Activated T-helper 2 cell treated with anti-CD3 and anti-CD28 coated beads, Interferon-gamma antibody, Interleukin-2, Interleukin-4, amounts not matched to agents 10 μg/mL and 5 μg/mL and 100 μg/mL, durations not matched to agents 14 hours and 24 hours and 36 hours (primary cell): ENCODE measurements at regions not wholly inside any gene's neighbourhood (a gene's known extent, or its start where the extent isn't known, plus 50 kb on each side); places are given as distances from the start of the nearest gene placed in this dataset.

Experiments used
- DNase-seq: peaks from one replicate; pipeline ENCODE4 v3.0.0; 2021; ENCODE audit warnings: low spot score
- H3K27ac Mint-ChIP-seq: one replicate; pipeline ENCODE4 v1.8.0; 2021; ENCODE audit warnings: mixed read lengths
- H3K27me3 Mint-ChIP-seq: one replicate; pipeline ENCODE4 v1.8.0; 2021; ENCODE audit warnings: low read depth, mixed read lengths
- H3K36me3 Mint-ChIP-seq: one replicate; pipeline ENCODE4 v1.8.0; 2021; ENCODE audit warnings: low read depth, mixed read lengths
- H3K4me1 Mint-ChIP-seq: one replicate; pipeline ENCODE4 v1.8.0; 2021; ENCODE audit warnings: low read depth, mixed read lengths
- H3K4me3 Mint-ChIP-seq: one replicate; pipeline ENCODE4 v1.8.0; 2021; ENCODE audit warnings: low read depth, mild to moderate bottlenecking, moderate library complexity, mixed read lengths
- H3K9me3 Mint-ChIP-seq: one replicate; pipeline ENCODE4 v1.8.0; 2021; ENCODE audit warnings: mixed read lengths
- intact Hi-C: fragments of 100-400 bp; cut with micrococcal nuclease; formaldehyde crosslinking; loops from one replicate; pipeline ENCODE4 v1.15.1; 2023

DNA sequence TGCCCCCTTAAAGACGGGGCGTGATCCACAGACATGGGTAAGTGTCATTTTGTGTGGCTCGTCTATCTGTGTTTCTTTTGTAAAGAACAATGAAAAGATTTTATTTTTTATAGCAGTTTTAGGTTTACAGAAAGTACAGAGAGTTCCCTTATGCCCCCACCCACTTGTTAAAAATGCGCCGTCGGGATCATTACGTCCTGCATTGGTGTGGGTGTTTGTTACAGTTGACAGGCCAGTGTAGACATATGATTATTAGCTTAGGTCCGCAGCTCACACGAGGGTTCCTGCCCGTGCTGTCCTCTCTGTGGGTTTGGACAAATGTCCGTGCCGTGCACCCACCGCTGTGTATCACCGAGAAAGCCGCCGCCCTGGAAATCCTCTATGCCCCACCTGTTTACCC is 50.5 kb downstream of the RGS12 start:
- H3K36me3 Mint-ChIP-seq = no peaks in the 10 kb centered on the region
- no peak overlapping the region for H3K27ac Mint-ChIP-seq
- H3K4me3 Mint-ChIP-seq = no peak overlapping the region
- intact Hi-C loops = no loop called here
- peaks cover 17% of the 10 kb centered on the region for H3K4me1 Mint-ChIP-seq
- no peaks in the 10 kb centered on the region for H3K9me3 Mint-ChIP-seq
- DNase-seq = no peak
- peaks cover under 1% of the 10 kb centered on the region for H3K27me3 Mint-ChIP-seq

GRCh38 chr4:3344104-3344503 is 51.3 kb downstream of the RGS12 start:
- H3K4me3 Mint-ChIP-seq = no peak overlapping the region
- H3K4me1 Mint-ChIP-seq = peaks cover 17% of the 10 kb centered on the region
- DNase-seq = no peak
- H3K27me3 Mint-ChIP-seq = peaks cover 3% of the 10 kb centered on the region
- H3K27ac Mint-ChIP-seq = no peak overlapping the region
- intact Hi-C loops = no loop called here
- no peaks in the 10 kb centered on the region for H3K9me3 Mint-ChIP-seq
- H3K36me3 Mint-ChIP-seq = no peaks in the 10 kb centered on the region

GRCh38 chr4:3344596-3344995 is 51.8 kb downstream of the RGS12 start:
- intact Hi-C loops = no loop called here
- H3K27ac Mint-ChIP-seq = no peak overlapping the region
- H3K4me1 Mint-ChIP-seq = peaks cover 17% of the 10 kb centered on the region
- DNase-seq = no peak
- H3K4me3 Mint-ChIP-seq = no peak overlapping the region
- no peaks in the 10 kb centered on the region for H3K36me3 Mint-ChIP-seq
- H3K9me3 Mint-ChIP-seq = no peaks in the 10 kb centered on the region
- H3K27me3 Mint-ChIP-seq = peaks cover 6% of the 10 kb centered on the region

DNA sequence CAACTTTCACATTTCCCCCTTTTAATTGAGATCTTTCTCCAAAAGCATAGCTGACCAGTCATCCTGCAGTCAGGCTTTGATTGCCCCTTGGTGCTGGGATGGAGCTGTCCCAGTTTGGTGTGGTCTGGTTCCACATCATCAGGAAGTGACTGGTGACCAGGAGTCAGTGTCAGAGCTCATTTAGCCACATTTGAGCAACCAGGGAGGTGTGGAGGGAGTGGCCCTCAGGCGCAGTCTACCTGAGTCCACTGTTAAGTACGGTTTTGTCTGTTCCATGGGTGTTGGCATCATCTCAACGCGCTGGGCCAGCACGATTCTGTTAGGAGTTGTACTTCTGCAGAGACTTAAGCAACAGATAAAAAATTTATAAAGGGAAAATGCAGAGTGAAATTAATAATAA is 52.6 kb downstream of the RGS12 start:
- Mint-ChIP-seq H3K4me1 (peaks cover 17% of the 10 kb centered on the region), H3K9me3 (no peaks in the 10 kb centered on the region), H3K4me3 (no peak overlapping the region), H3K36me3 (no peaks in the 10 kb centered on the region), H3K27me3 (peaks cover 6% of the 10 kb centered on the region), H3K27ac (no peak overlapping the region)
- intact Hi-C loops = no loop called here
- DNase-seq = no peak

DNA sequence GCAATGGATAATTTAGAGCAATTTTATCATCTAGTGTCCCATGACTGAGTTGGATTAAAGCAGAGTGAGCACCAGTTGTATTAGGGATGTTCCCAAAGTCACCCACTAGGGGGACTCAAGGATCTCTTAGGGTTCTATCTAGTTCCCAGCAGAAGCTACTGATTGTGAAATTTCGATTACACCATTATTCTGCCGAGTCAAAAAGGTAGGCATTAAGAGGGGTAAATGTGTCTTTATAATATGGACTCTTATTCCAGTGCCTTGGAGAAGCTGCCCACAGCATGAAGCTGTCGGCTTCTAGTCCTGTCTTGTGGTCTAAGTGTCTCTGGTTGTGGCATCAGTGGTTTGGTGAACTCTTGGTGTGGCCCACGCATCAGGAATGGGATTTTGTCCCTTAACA is 53.3 kb downstream of the RGS12 start:
- peaks cover 17% of the 10 kb centered on the region for H3K4me1 Mint-ChIP-seq
- no peak overlapping the region for H3K4me3 Mint-ChIP-seq
- H3K9me3 Mint-ChIP-seq = no peaks in the 10 kb centered on the region
- no peaks in the 10 kb centered on the region for H3K36me3 Mint-ChIP-seq
- H3K27me3 Mint-ChIP-seq = peaks cover 6% of the 10 kb centered on the region
- intact Hi-C loops = loop anchor here (1.0 kb wide), 2 partner anchors 97 to 134 kb away; no protein-coding TSS in a partner anchor
- DNase-seq = no peak
- H3K27ac Mint-ChIP-seq = no peak overlapping the region

DNA sequence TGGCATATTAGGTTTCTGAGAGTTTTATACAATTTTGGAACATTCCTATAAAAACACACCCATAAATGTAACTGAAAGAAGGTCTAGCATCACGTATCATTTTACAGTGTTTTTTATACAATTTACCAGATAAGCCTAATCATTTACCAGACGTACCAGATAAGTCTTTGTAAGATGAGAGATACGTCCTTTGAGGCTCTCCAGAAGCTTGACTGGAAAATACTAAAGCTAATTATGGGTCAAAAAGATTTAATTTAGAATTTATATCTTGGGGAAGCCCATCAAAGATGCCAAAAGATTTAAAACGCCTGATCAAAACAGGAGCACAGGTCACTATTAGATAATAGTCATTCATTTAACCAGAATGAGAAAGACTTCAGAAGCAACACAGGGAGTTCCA is 55.0 kb downstream of the RGS12 start:
- H3K9me3 Mint-ChIP-seq = peaks cover 16% of the 10 kb centered on the region
- no peak overlapping the region for H3K27ac Mint-ChIP-seq
- no peaks in the 10 kb centered on the region for H3K36me3 Mint-ChIP-seq
- DNase-seq = no peak
- intact Hi-C loops = no loop called here
- no peak overlapping the region for H3K4me3 Mint-ChIP-seq
- H3K4me1 Mint-ChIP-seq = peaks cover 13% of the 10 kb centered on the region
- H3K27me3 Mint-ChIP-seq = peaks cover 6% of the 10 kb centered on the region

DNA sequence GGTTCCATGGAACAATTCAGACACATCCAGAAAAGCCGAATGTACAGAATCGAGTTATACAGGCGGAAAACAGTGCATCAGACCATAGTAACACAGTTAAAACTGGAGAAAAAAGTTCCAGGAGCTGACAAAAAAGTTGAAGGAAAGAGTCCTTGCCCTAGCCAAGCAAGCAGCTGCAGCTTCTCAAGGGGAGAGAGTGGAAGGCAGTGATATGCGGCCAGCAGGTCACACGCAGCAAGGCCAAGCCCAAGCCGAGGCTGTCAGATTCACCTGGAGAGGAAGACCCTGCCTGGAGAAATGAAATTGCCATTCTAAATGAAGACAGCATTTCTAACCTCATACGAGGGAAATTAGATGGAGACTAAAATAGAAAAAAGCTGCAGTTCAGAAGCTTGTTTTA is 55.8 kb downstream of the RGS12 start:
- Mint-ChIP-seq H3K27ac (no peak overlapping the region), H3K4me1 (peaks cover 13% of the 10 kb centered on the region), H3K4me3 (no peak overlapping the region), H3K36me3 (no peaks in the 10 kb centered on the region), H3K27me3 (peaks cover 6% of the 10 kb centered on the region), H3K9me3 (peaks cover 18% of the 10 kb centered on the region)
- intact Hi-C loops = no loop called here
- DNase-seq = no peak

GRCh38 chr4:3349116-3349515 is 56.3 kb downstream of the RGS12 start:
- H3K27me3 Mint-ChIP-seq = peaks cover 6% of the 10 kb centered on the region
- peaks cover 18% of the 10 kb centered on the region for H3K9me3 Mint-ChIP-seq
- peaks cover 13% of the 10 kb centered on the region for H3K4me1 Mint-ChIP-seq
- intact Hi-C loops = no loop called here
- no peak overlapping the region for H3K4me3 Mint-ChIP-seq
- no peaks in the 10 kb centered on the region for H3K36me3 Mint-ChIP-seq
- no peak for DNase-seq
- H3K27ac Mint-ChIP-seq = no peak overlapping the region

DNA sequence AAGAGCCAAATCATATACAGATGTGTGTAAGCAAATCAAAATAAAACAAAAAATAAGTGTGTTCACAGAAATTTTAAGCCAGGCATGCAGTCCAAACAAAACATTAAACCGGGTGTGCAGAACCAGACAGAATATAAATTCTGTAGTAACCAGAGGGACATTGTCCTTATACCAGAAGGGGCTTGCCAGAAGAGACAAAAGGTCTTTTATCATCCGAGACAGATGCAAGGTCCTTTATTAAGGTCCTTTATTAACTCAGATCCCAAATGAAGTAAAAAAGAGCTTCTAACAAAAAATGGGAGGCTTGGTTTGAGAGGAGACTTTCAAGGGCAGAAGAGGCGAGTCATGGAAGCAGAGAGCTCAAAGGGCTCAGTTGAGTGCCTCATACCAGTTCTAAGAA is 59.2 kb downstream of the RGS12 start:
- H3K9me3 Mint-ChIP-seq = peaks cover 18% of the 10 kb centered on the region
- intact Hi-C loops = no loop called here
- peaks cover 5% of the 10 kb centered on the region for H3K4me1 Mint-ChIP-seq
- DNase-seq = no peak
- H3K27ac Mint-ChIP-seq = no peak overlapping the region
- peaks cover 6% of the 10 kb centered on the region for H3K27me3 Mint-ChIP-seq
- no peaks in the 10 kb centered on the region for H3K36me3 Mint-ChIP-seq
- no peak overlapping the region for H3K4me3 Mint-ChIP-seq

DNA sequence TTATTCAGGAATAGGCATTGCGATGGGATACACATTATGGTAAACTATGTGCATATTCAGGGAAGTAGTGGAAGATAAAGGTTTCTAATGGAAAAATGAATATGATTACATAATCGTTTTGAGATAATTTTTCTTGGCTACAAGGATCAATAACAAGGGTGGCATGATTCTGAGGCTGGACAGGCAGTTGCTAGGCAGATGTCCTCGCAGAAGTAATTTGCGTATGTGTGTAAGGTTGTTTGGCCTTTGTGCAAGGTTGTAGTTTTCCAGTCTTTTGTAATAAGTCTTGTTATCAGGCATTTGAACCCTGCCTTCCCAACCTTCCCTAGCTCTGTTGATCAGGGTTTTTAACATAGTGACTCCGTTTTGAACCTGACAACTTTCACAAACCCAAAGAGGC is 59.7 kb downstream of the RGS12 start:
- Mint-ChIP-seq H3K9me3 (peaks cover 18% of the 10 kb centered on the region), H3K27ac (no peak overlapping the region), H3K4me3 (no peak overlapping the region), H3K4me1 (peaks cover 5% of the 10 kb centered on the region), H3K36me3 (no peaks in the 10 kb centered on the region), H3K27me3 (peaks cover 9% of the 10 kb centered on the region)
- intact Hi-C loops = no loop called here
- DNase-seq = no peak

- peaks cover 18% of the 10 kb centered on the region for H3K9me3 Mint-ChIP-seq
- DNase-seq = peak; percentile 5
- intact Hi-C loops = no loop called here
- peaks cover 9% of the 10 kb centered on the region for H3K27me3 Mint-ChIP-seq
- no peaks in the 10 kb centered on the region for H3K36me3 Mint-ChIP-seq
- H3K27ac Mint-ChIP-seq = no peak overlapping the region
- H3K4me3 Mint-ChIP-seq = no peak overlapping the region
- peaks cover 5% of the 10 kb centered on the region for H3K4me1 Mint-ChIP-seq
These were observed 60.2 kb downstream of the RGS12 start for GRCh38 chr4:3352941-3353594.

GRCh38 chr4:3353752-3354454 is 61.1 kb downstream of the RGS12 start:
- peaks cover 5% of the 10 kb centered on the region for H3K4me1 Mint-ChIP-seq
- intact Hi-C loops = no loop called here
- H3K36me3 Mint-ChIP-seq = no peaks in the 10 kb centered on the region
- DNase-seq = no peak
- no peak overlapping the region for H3K27ac Mint-ChIP-seq
- H3K9me3 Mint-ChIP-seq = peaks cover 18% of the 10 kb centered on the region
- H3K4me3 Mint-ChIP-seq = no peak overlapping the region
- peaks cover 6% of the 10 kb centered on the region for H3K27me3 Mint-ChIP-seq

GRCh38 chr4:3354455-3354811 is 61.6 kb downstream of the RGS12 start:
- Mint-ChIP-seq H3K27ac (no peak overlapping the region), H3K27me3 (peaks cover 3% of the 10 kb centered on the region), H3K36me3 (no peaks in the 10 kb centered on the region), H3K9me3 (peaks cover 18% of the 10 kb centered on the region), H3K4me3 (no peak overlapping the region), H3K4me1 (peaks cover 5% of the 10 kb centered on the region)
- DNase-seq = no peak
- intact Hi-C loops = no loop called here
